H9 (cell line): ENCODE measurements at regions not wholly inside any gene's neighbourhood (a gene's known extent, or its start where the extent isn't known, plus 50 kb on each side); places are given as distances from the start of the nearest gene placed in this dataset.

Experiments
- DNase-seq: peaks from one replicate; pipeline ENCODE4 v3.0.0-alpha.2; 2017
- H2AFZ ChIP-seq: one replicate; pipeline ENCODE4 v1.6.1; 2013; ENCODE audit warnings: mild to moderate bottlenecking, low read length, control low read depth, moderate library complexity
- H2AK5ac ChIP-seq: 2 replicates; pipeline ENCODE4 v1.6.1; 2013; ENCODE audit warnings: low read length, control low read depth, mixed read lengths; ENCODE audit not compliant: insufficient read length
- H2BK120ac ChIP-seq: one replicate; pipeline ENCODE4 v1.6.1; 2013; ENCODE audit warnings: low read depth, mild to moderate bottlenecking, low read length, control low read depth, inconsistent platforms; ENCODE audit not compliant: poor library complexity, severe bottlenecking
- H2BK12ac ChIP-seq: 2 replicates; pipeline ENCODE4 v1.6.1; 2013; ENCODE audit warnings: low read length, control low read depth, mixed read lengths, low read depth; ENCODE audit not compliant: insufficient read length
- H2BK15ac ChIP-seq: 2 replicates; pipeline ENCODE4 v1.6.1; 2013; ENCODE audit warnings: low read depth, low read length, control low read depth
- H2BK20ac ChIP-seq: one replicate; pipeline ENCODE4 v1.6.1; 2013; ENCODE audit warnings: low read depth, mild to moderate bottlenecking, low read length, control low read depth, inconsistent platforms; ENCODE audit not compliant: poor library complexity, severe bottlenecking
- H2BK5ac ChIP-seq: 2 replicates; pipeline ENCODE4 v1.6.1; 2013; ENCODE audit warnings: low read length, control low read depth, mixed read lengths; ENCODE audit not compliant: insufficient read length
- H3K14ac ChIP-seq: 2 replicates; pipeline ENCODE4 v1.6.1; 2013; ENCODE audit warnings: low read length, control low read depth; ENCODE audit not compliant: insufficient read depth
- H3K18ac ChIP-seq: 2 replicates; pipeline ENCODE4 v1.6.1; 2013; ENCODE audit warnings: low read depth, mild to moderate bottlenecking, mixed read lengths, low read length, control low read depth; ENCODE audit not compliant: insufficient read length
- H3K23ac ChIP-seq: 2 replicates; pipeline ENCODE4 v1.6.1; 2013; ENCODE audit warnings: low read length, control low read depth, mixed read lengths, low read depth; ENCODE audit not compliant: insufficient read length
- H3K23me2 ChIP-seq: 2 replicates; pipeline ENCODE4 v1.6.1; 2013; ENCODE audit warnings: low read depth, mild to moderate bottlenecking, mixed read lengths, low read length, control low read depth; ENCODE audit not compliant: insufficient read length, poor library complexity, severe bottlenecking
- H3K27ac ChIP-seq: 2 replicates; pipeline ENCODE4 v1.5.1; 2013; ENCODE audit warnings: low read length, control low read depth, mixed read lengths, low read depth; ENCODE audit not compliant: insufficient read length
- H3K27me3 ChIP-seq: 2 replicates; pipeline ENCODE4 v1.6.1; 2013; ENCODE audit warnings: low read length, control low read depth, inconsistent platforms; ENCODE audit not compliant: insufficient read depth
- H3K4ac ChIP-seq: 2 replicates; pipeline ENCODE4 v1.6.1; 2013; ENCODE audit warnings: low read depth, mild to moderate bottlenecking, control low read depth, inconsistent platforms, low read length, moderate library complexity
- H3K4me1 ChIP-seq: 2 replicates; pipeline ENCODE4 v1.6.1; 2013; ENCODE audit warnings: low read length, control low read depth, inconsistent platforms; ENCODE audit not compliant: insufficient read depth
- H3K4me2 ChIP-seq: 2 replicates; pipeline ENCODE4 v1.6.1; 2013; ENCODE audit warnings: low read length, control low read depth, mixed read lengths; ENCODE audit not compliant: insufficient read length, insufficient read depth
- H3K56ac ChIP-seq: 2 replicates; pipeline ENCODE4 v1.6.1; 2013; ENCODE audit warnings: low read depth, mild to moderate bottlenecking, mixed read lengths, low read length, control low read depth; ENCODE audit not compliant: insufficient read length
- H3K79me1 ChIP-seq: 2 replicates; pipeline ENCODE4 v1.6.1; 2013; ENCODE audit warnings: low read depth, mild to moderate bottlenecking, moderate library complexity, low read length, control low read depth, inconsistent platforms; ENCODE audit not compliant: insufficient read depth, poor library complexity, severe bottlenecking
- H3K79me2 ChIP-seq: 2 replicates; pipeline ENCODE4 v1.6.1; 2013; ENCODE audit warnings: low read length, control low read depth, inconsistent platforms; ENCODE audit not compliant: insufficient read depth
- H3K9ac ChIP-seq: 2 replicates; pipeline ENCODE4 v1.6.1; 2013; ENCODE audit warnings: low read length, control low read depth, mixed read lengths; ENCODE audit not compliant: insufficient read length; ENCODE audit errors: extremely low read depth
- H3K9me3 ChIP-seq: one replicate; pipeline ENCODE4 v1.6.1; 2013; ENCODE audit warnings: low read depth, low read length, inconsistent platforms; ENCODE audit not compliant: control insufficient read depth
- H3T11ph ChIP-seq: one replicate; pipeline ENCODE4 v1.6.1; 2013; ENCODE audit warnings: mild to moderate bottlenecking, low read length, control low read depth, inconsistent platforms
- H4K20me1 ChIP-seq: one replicate; pipeline ENCODE4 v1.6.1; 2013; ENCODE audit not compliant: control insufficient read depth, insufficient read length, insufficient read depth
- H4K5ac ChIP-seq: 2 replicates; pipeline ENCODE4 v1.6.1; 2013; ENCODE audit warnings: low read depth, mild to moderate bottlenecking, mixed read lengths, low read length, control low read depth; ENCODE audit not compliant: insufficient read length
- H4K8ac ChIP-seq: replicated peaks from 2 replicates; pipeline ENCODE4 v1.6.1; 2013; ENCODE audit warnings: low read length, control low read depth, mixed read lengths, low read depth; ENCODE audit not compliant: insufficient read length
- H4K91ac ChIP-seq: 2 replicates; pipeline ENCODE4 v1.6.1; 2013; ENCODE audit warnings: low read depth, mild to moderate bottlenecking, moderate library complexity, mixed read lengths, low read length, control low read depth; ENCODE audit not compliant: insufficient read length
- H3K27ac Mint-ChIP-seq, 3 experiments: 2 replicates in 2 of 3; 3 replicates in 1 of 3; pipeline ENCODE4 v1.8.0; 2020 to 2021; ENCODE audit warnings: mixed read lengths in 3 of 3, mild to moderate bottlenecking in 1 of 3, moderate library complexity in 1 of 3
- H3K27me3 Mint-ChIP-seq: 2 replicates; pipeline ENCODE4 v1.8.0; 2021; ENCODE audit warnings: low read depth, mild to moderate bottlenecking, moderate library complexity, mixed read lengths
- H3K36me3 Mint-ChIP-seq, 3 experiments: 2 replicates in 2 of 3; 3 replicates in 1 of 3; pipeline ENCODE4 v1.8.0; 2020 to 2021; ENCODE audit warnings: low read depth in 3 of 3, mixed read lengths in 3 of 3; ENCODE audit not compliant: insufficient read depth in 1 of 3
- H3K4me1 Mint-ChIP-seq, 2 experiments: 2 replicates each; pipeline ENCODE4 v1.8.0; 2020; ENCODE audit warnings: mixed read lengths in 2 of 2
- H3K4me3 Mint-ChIP-seq, 2 experiments: 2 replicates in 1 of 2; 3 replicates in 1 of 2; pipeline ENCODE4 v1.8.0; 2020 to 2021; ENCODE audit warnings: mild to moderate bottlenecking in 2 of 2, mixed read lengths in 2 of 2, moderate library complexity in 1 of 2
- H3K9me3 Mint-ChIP-seq, 2 experiments: 2 replicates in 1 of 2; 3 replicates in 1 of 2; pipeline ENCODE4 v1.8.0; 2020; ENCODE audit warnings: mild to moderate bottlenecking in 2 of 2, mixed read lengths in 2 of 2, moderate library complexity in 1 of 2
- CTCF ChIP-seq: fragments of 200-600 bp; sonication (generic); conservative IDR thresholded peaks from 3 replicates; pipeline ENCODE4 v1.8.0; 2021; ENCODE audit warnings: antibody characterized with exemption, mild to moderate bottlenecking
- WGBS: extraction: QIAGEN DNeasy Blood & Tissue Kit; methylation state at CpG from one replicate; pipeline ENCODE4 v1.1.7; 2013; ENCODE audit warnings: missing lambda C conversion rate, low lambda C conversion rate, mixed read lengths; ENCODE audit not compliant: insufficient read length; ENCODE audit errors: extremely low coverage; 5-methylcytosine and 5-hydroxymethylcytosine counted together

GRCh38 chr4:24063731-24064130 is 173.9 kb upstream of the PPARGC1A start:
- H3T11ph ChIP-seq = no peak overlapping the region
- TF ChIP-seq CTCF = no peak
- H3K27me3 ChIP-seq = no peaks in the 10 kb centered on the region
- H2BK20ac ChIP-seq = no peak overlapping the region
- H4K5ac ChIP-seq = no peak overlapping the region
- Mint-ChIP-seq H3K4me3 (no peak overlapping the region), H3K27me3 (peaks cover 3% of the 10 kb centered on the region; the same call in 1 of the 2 replicates), H3K4me1 (peaks cover 0 to 6% of the 10 kb centered on the region in 2 experiments; a peak in 1 of 4 replicates), H3K36me3 (no peaks in the 10 kb centered on the region; a peak in 1 of 7 replicates), H3K27ac (no peak overlapping the region), H3K9me3 (no peaks in the 10 kb centered on the region)
- no peaks in the 10 kb centered on the region for H4K20me1 ChIP-seq
- H3K4me1 ChIP-seq = no peaks in the 10 kb centered on the region; the same call in 1 of the 2 replicates
- H2BK12ac ChIP-seq = no peak overlapping the region
- H3K79me1 ChIP-seq = no peaks in the 10 kb centered on the region
- H3K79me2 ChIP-seq = no peaks in the 10 kb centered on the region
- H4K91ac ChIP-seq = no peak overlapping the region
- no peak overlapping the region for H3K27ac ChIP-seq
- no peak overlapping the region for H3K9ac ChIP-seq
- H3K4ac ChIP-seq = no peak overlapping the region
- no peaks in the 10 kb centered on the region for H3K23me2 ChIP-seq
- no peak overlapping the region for H3K23ac ChIP-seq
- H2AK5ac ChIP-seq = no peak overlapping the region
- DNase-seq = no peak
- no peak overlapping the region for H4K8ac ChIP-seq
- no peak overlapping the region for H3K18ac ChIP-seq
- no peak overlapping the region for H3K14ac ChIP-seq
- H3K56ac ChIP-seq = no peak overlapping the region
- no CpG with 5 or more reads among the region's 8 CpGs for WGBS
- no peak overlapping the region for H2BK120ac ChIP-seq
- no peak overlapping the region for H2AFZ ChIP-seq
- no peaks in the 10 kb centered on the region for H3K9me3 ChIP-seq
- no peak overlapping the region for H2BK5ac ChIP-seq
- no peak overlapping the region for H3K4me2 ChIP-seq
- no peak overlapping the region for H2BK15ac ChIP-seq
